Right lobe of liver (tissue), 4 donors: ENCODE measurements at regions not wholly inside any gene's neighbourhood (a gene's known extent, or its start where the extent isn't known, plus 50 kb on each side); places are given as distances from the start of the nearest gene placed in this dataset.

Experiments
- CTCF ChIP-seq, 4 donors: fragments of 200-600 bp in 3 of 4; fragments of 450-650 bp in 1 of 4; IDR thresholded peaks; one replicate each; pipeline versions ENCODE4 v1.5.1 to v1.8.0; 2016 to 2022; ENCODE audit warnings: antibody characterized with exemption in 4 of 4, mild to moderate bottlenecking in 2 of 4
- POLR2A ChIP-seq: fragments of 450-650 bp; IDR thresholded peaks from one replicate; pipeline ENCODE4 v1.6.1; 2017; ENCODE audit warnings: antibody characterized with exemption, mild to moderate bottlenecking
- donor health status: DM: no; HTN: no; CAD: no.
- donor health status: DM: no; HTN: no; CAD: no.
- donor health status: DM: no; HTN: yes; CAD: no.

GRCh38 chr19:30167976-30168635 lies 204.1 kb upstream of the ZNF536 start:
- TF ChIP-seq CTCF (IDR thresholded peaks at IDR 0.05) (no peak), POLR2A (no peak)
